H1 (cell line): ENCODE measurements at regions not wholly inside any gene's neighbourhood (a gene's known extent, or its start where the extent isn't known, plus 50 kb on each side); places are given as distances from the start of the nearest gene placed in this dataset.
A peak's percentile ranks its signal among the peaks of the same experiment; 100 is the strongest.

Experiments used
- CTCF ChIA-PET: fragments of 300-600 bp; sonication (Branson Sonifier 250); formaldehyde crosslinking; loops from one replicate; lab custom pipeline; 2021; ENCODE audit not compliant: partially characterized antibody; lab: Charles Lee
- POLR2A ChIA-PET: fragments of 300-600 bp; sonication (Branson Sonifier 250); formaldehyde crosslinking; loops from one replicate; lab custom pipeline; 2021; ENCODE audit warnings: inconsistent platforms; ENCODE audit not compliant: partially characterized antibody; lab: Charles Lee
- DNase-seq, 2 experiments: peaks; one replicate each; pipeline versions ENCODE4 v3.0.0 to v3.0.0-alpha.2; 2010 to 2022; ENCODE audit warnings: low spot score in 2 of 2, low read depth in 1 of 2, mixed read lengths in 1 of 2
- FAIRE-seq: peaks from 2 replicates; lab custom pipeline; 2011; peaks lifted over from hg19 to GRCh38; lab: Jason Lieb, UNC
- H2AFZ ChIP-seq: 2 replicates; pipeline ENCODE4 v1.8.1; 2012; ENCODE audit warnings: low read length, inconsistent platforms
- H2AK5ac ChIP-seq: 2 replicates; pipeline ENCODE4 v1.6.1; 2013; ENCODE audit warnings: low read depth, low read length
- H2BK120ac ChIP-seq: replicated peaks from 2 replicates; pipeline ENCODE3; 2013; ENCODE audit warnings: low read depth, low read length, inconsistent platforms
- H2BK12ac ChIP-seq: 2 replicates; pipeline ENCODE4 v1.6.1; 2013; ENCODE audit warnings: low read depth, low read length
- H2BK15ac ChIP-seq: 2 replicates; pipeline ENCODE4 v1.6.1; 2013; ENCODE audit warnings: low read length
- H2BK20ac ChIP-seq: 2 replicates; pipeline ENCODE4 v1.6.1; 2013; ENCODE audit warnings: low read length
- H2BK5ac ChIP-seq: 2 replicates; pipeline ENCODE4 v1.6.1; 2013; ENCODE audit warnings: low read depth, low read length
- H3K14ac ChIP-seq: 2 replicates; pipeline ENCODE4 v1.6.1; 2013; ENCODE audit warnings: inconsistent platforms; ENCODE audit not compliant: insufficient read length
- H3K18ac ChIP-seq: 2 replicates; pipeline ENCODE4 v1.6.1; 2013; ENCODE audit warnings: low read length; ENCODE audit errors: extremely low read depth
- H3K23ac ChIP-seq: 2 replicates; pipeline ENCODE4 v1.6.1; 2013; ENCODE audit warnings: inconsistent platforms; ENCODE audit not compliant: insufficient read length
- H3K23me2 ChIP-seq: 2 replicates; pipeline ENCODE4 v1.6.1; 2013; ENCODE audit warnings: low read depth, low read length
- H3K27ac ChIP-seq: 2 replicates; pipeline ENCODE4 v1.6.1; 2011; ENCODE audit warnings: low read depth, low read length, inconsistent platforms
- H3K27me3 ChIP-seq, 4 experiments: replicated peaks in 1 of 4; 1 replicate in 1 of 4; 2 replicates in 3 of 4; pipeline versions ENCODE4 v1.6.1 to v1.8.1; 2011 to 2013; ENCODE audit warnings: low read length in 3 of 4, mild to moderate bottlenecking in 3 of 4, inconsistent platforms in 2 of 4, mixed read lengths in 2 of 4, moderate library complexity in 1 of 4; ENCODE audit not compliant: control insufficient read depth in 3 of 4, insufficient read depth in 3 of 4; ENCODE audit errors: extremely low read depth in 1 of 4
- H3K36me3 ChIP-seq, 4 experiments: 2 replicates each; pipeline versions ENCODE4 v1.6.1 to v1.8.1; 2011 to 2013; ENCODE audit warnings: mild to moderate bottlenecking in 4 of 4, low read length in 3 of 4, moderate library complexity in 2 of 4, control low read depth in 1 of 4, inconsistent platforms in 1 of 4; ENCODE audit not compliant: insufficient read depth in 4 of 4, control insufficient read depth in 2 of 4
- H3K4ac ChIP-seq: replicated peaks from 2 replicates; pipeline ENCODE3; 2013; ENCODE audit warnings: low read length, low read depth, mixed read lengths, inconsistent platforms; ENCODE audit not compliant: insufficient read length
- H3K4me1 ChIP-seq, 4 experiments: replicated peaks in 1 of 4; 1 replicate in 1 of 4; 2 replicates in 3 of 4; pipeline versions ENCODE4 v1.6.1 to v1.8.1; 2011 to 2013; ENCODE audit warnings: low read length in 3 of 4, inconsistent platforms in 2 of 4, mixed read lengths in 1 of 4; ENCODE audit not compliant: insufficient read depth in 4 of 4, control insufficient read depth in 3 of 4
- H3K4me2 ChIP-seq, 2 experiments: 2 replicates each; pipeline versions ENCODE4 v1.6.1 to v1.8.1; 2011 to 2013; ENCODE audit warnings: low read depth in 2 of 2, low read length in 2 of 2, control low read depth in 1 of 2, inconsistent platforms in 1 of 2, mild to moderate bottlenecking in 1 of 2; ENCODE audit not compliant: insufficient read depth in 1 of 2
- H3K4me3 ChIP-seq, 4 experiments: fragments of 200-600, 300-600 bp in 1 of 4; sonication (generic), shearing (Covaris generic), sonication (Bioruptor Twin) in 1 of 4; 2 replicates each; pipeline versions ENCODE4 v1.5.1 to v1.8.1; 2011 to 2016; ENCODE audit warnings: low read length in 4 of 4, low read depth in 3 of 4, control low read depth in 2 of 4, inconsistent platforms in 2 of 4, mild to moderate bottlenecking in 2 of 4, mixed read lengths in 1 of 4, moderate library complexity in 1 of 4; ENCODE audit not compliant: insufficient read depth in 2 of 4; ENCODE audit errors: extremely low read depth in 1 of 4
- H3K56ac ChIP-seq: replicated peaks from 2 replicates; pipeline ENCODE3; 2013; ENCODE audit warnings: low read depth, mild to moderate bottlenecking, mixed read lengths, low read length, inconsistent platforms; ENCODE audit not compliant: insufficient read length
- H3K79me1 ChIP-seq: 2 replicates; pipeline ENCODE4 v1.6.1; 2013; ENCODE audit warnings: low read depth, low read length, control low read depth
- H3K79me2 ChIP-seq, 2 experiments: 2 replicates each; pipeline versions ENCODE4 v1.6.1 to v1.8.1; 2012 to 2013; ENCODE audit warnings: low read length in 2 of 2, mild to moderate bottlenecking in 2 of 2, inconsistent platforms in 1 of 2; ENCODE audit not compliant: insufficient read depth in 2 of 2, control insufficient read depth in 1 of 2
- H3K9ac ChIP-seq, 4 experiments: replicated peaks in 1 of 4; 1 replicate in 1 of 4; 2 replicates in 3 of 4; pipeline versions ENCODE4 v1.6.1 to v1.8.1; 2011 to 2013; ENCODE audit warnings: low read depth in 3 of 4, low read length in 3 of 4, control low read depth in 2 of 4, mild to moderate bottlenecking in 2 of 4, moderate library complexity in 2 of 4, inconsistent platforms in 1 of 4; ENCODE audit errors: extremely low read depth in 1 of 4
- H3K9me3 ChIP-seq, 2 experiments: 2 replicates each; pipeline versions ENCODE4 v1.6.1 to v1.8.1; 2012 to 2013; ENCODE audit warnings: mild to moderate bottlenecking in 2 of 2, moderate library complexity in 2 of 2, control low read depth in 1 of 2, inconsistent platforms in 1 of 2, low read depth in 1 of 2, low read length in 1 of 2, mixed read lengths in 1 of 2; ENCODE audit not compliant: insufficient read depth in 2 of 2
- H4K20me1 ChIP-seq, 2 experiments: replicated peaks in 1 of 2; 2 replicates each; pipeline versions ENCODE3 to v1.8.1; 2011 to 2013; ENCODE audit warnings: inconsistent platforms in 2 of 2, low read length in 2 of 2, mild to moderate bottlenecking in 1 of 2; ENCODE audit not compliant: insufficient read depth in 2 of 2, control insufficient read depth in 1 of 2
- H4K5ac ChIP-seq: 2 replicates; pipeline ENCODE4 v1.6.1; 2013; ENCODE audit warnings: low read length, low read depth, mixed read lengths, inconsistent platforms; ENCODE audit not compliant: insufficient read length
- H4K8ac ChIP-seq: 2 replicates; pipeline ENCODE4 v1.8.0; 2013; ENCODE audit warnings: mild to moderate bottlenecking, moderate library complexity, low read length, inconsistent platforms; ENCODE audit not compliant: insufficient read depth; ENCODE audit errors: extremely low read depth
- H4K91ac ChIP-seq: replicated peaks from 2 replicates; pipeline ENCODE3; 2013; ENCODE audit warnings: low read length, mixed read lengths, inconsistent platforms; ENCODE audit not compliant: insufficient read length
- CBX5 ChIP-seq: fragments of 300-800, 300-1000 bp; sonication (generic); IDR thresholded peaks from 2 replicates; pipeline ENCODE4 v1.7.1; 2016; ENCODE audit warnings: antibody characterized with exemption, low read length, low read depth
- NRF1 ChIP-seq: IDR thresholded peaks from 2 replicates; pipeline ENCODE4 v1.6.1; 2011; ENCODE audit warnings: mild to moderate bottlenecking, low read depth, low read length, improper control_type of control experiment
- WGBS, 2 experiments: shearing (Covaris generic) in 1 of 2; methylation state at CpG; one replicate each; pipeline versions ENCODE4 v1.1.6 to v1.1.7; 2013 to 2015; ENCODE audit warnings: low lambda C conversion rate in 2 of 2, mixed read lengths in 2 of 2, inconsistent platforms in 1 of 2, low coverage in 1 of 2, missing lambda C conversion rate in 1 of 2; ENCODE audit not compliant: insufficient replicate concordance in 2 of 2, insufficient coverage in 1 of 2, insufficient read length in 1 of 2; ENCODE audit errors: extremely low coverage in 1 of 2, missing lambda C conversion rate in 1 of 2; 5-methylcytosine and 5-hydroxymethylcytosine counted together

DNA sequence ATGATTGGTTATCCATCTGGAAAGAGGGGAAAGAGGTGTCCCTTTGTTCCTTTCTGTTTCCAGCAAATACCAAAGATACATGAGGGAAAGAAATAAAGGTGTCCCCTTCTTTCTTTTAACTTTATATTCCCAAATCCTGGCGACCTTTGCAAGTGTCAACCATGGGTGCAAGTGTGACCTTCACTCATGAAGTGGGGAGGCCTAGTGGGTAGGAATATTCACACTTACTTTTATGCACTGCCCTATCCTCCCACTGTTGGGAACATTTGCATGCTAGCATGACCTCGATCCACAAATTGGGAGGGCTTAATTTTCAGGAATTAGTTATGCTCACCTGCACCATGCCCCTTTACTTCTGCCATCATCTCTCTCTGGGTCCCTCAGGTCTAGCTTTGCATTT, 70.2 kb upstream of the ZNF804A start:
- no peak for FAIRE-seq
- Histone ChIP-seq H2BK12ac (no peak overlapping the region), H2BK5ac (no peak overlapping the region), H3K4me2 (no peak overlapping the region), H3K27ac (no peak overlapping the region), H3K23ac (no peak overlapping the region), H3K9me3 (peaks cover 22 to 25% of the 10 kb centered on the region in 2 experiments), H3K27me3 (no peaks in the 10 kb centered on the region), H3K4ac (no peak overlapping the region), H4K8ac (no peak overlapping the region), H3K9ac (no peak overlapping the region), H3K79me1 (no peaks in the 10 kb centered on the region), H2BK15ac (no peak overlapping the region), H3K18ac (no peak overlapping the region), H3K4me3 (no peak overlapping the region), H3K4me1 (no peaks in the 10 kb centered on the region), H3K36me3 (no peaks in the 10 kb centered on the region; a peak in 1 of 8 replicates), H3K14ac (no peak overlapping the region), H2BK20ac (no peak overlapping the region), H2AK5ac (no peak overlapping the region), H2AFZ (no peak overlapping the region), H3K23me2 (no peaks in the 10 kb centered on the region), H4K20me1 (no peaks in the 10 kb centered on the region), H4K91ac (no peak overlapping the region), H3K79me2 (no peaks in the 10 kb centered on the region), H3K56ac (no peak overlapping the region), H2BK120ac (no peak overlapping the region), H4K5ac (no peak overlapping the region)
- POLR2A ChIA-PET = no interaction called here
- no peak for DNase-seq
- 87% methylated on average over 2 of the region's 2 CpGs; no CpG with 5 or more reads in 1 of the 2 experiments for WGBS, 2 experiments
- no peak for TF ChIP-seq NRF1
- TF ChIP-seq CBX5 = peak; percentile 59; the same call in 1 of the 2 replicates
- CTCF ChIA-PET = no interaction called here
